Type B pancreatic cell (in vitro differentiated cells): ENCODE measurements at regions not wholly inside any gene's neighbourhood (a gene's known extent, or its start where the extent isn't known, plus 50 kb on each side); places are given as distances from the start of the nearest gene placed in this dataset.

Experiments used
- DNase-seq: peaks from one replicate; pipeline ENCODE4 v3.0.0; 2021; ENCODE audit warnings: mixed read lengths; ENCODE audit not compliant: unreplicated experiment; ENCODE audit errors: extremely low spot score
- H3K27ac Mint-ChIP-seq: 2 replicates; pipeline ENCODE4 v1.8.0; 2021; ENCODE audit warnings: mild to moderate bottlenecking, mixed read lengths
- H3K27me3 Mint-ChIP-seq: 2 replicates; pipeline ENCODE4 v1.8.0; 2021; ENCODE audit warnings: mixed read lengths
- H3K36me3 Mint-ChIP-seq: 2 replicates; pipeline ENCODE4 v1.8.0; 2021; ENCODE audit warnings: mixed read lengths
- H3K4me1 Mint-ChIP-seq: one replicate; pipeline ENCODE4 v1.8.0; 2021; ENCODE audit warnings: mixed read lengths; ENCODE audit not compliant: unreplicated experiment
- H3K4me3 Mint-ChIP-seq: 2 replicates; pipeline ENCODE4 v1.8.0; 2021; ENCODE audit warnings: mild to moderate bottlenecking, mixed read lengths
- H3K9me3 Mint-ChIP-seq: 2 replicates; pipeline ENCODE4 v1.8.0; 2021; ENCODE audit warnings: mixed read lengths
- CTCF ChIP-seq: fragments of 200-600 bp; sonication (generic); conservative IDR thresholded peaks from 2 replicates; pipeline ENCODE4 v1.5.0; 2021; ENCODE audit warnings: antibody characterized with exemption, mild to moderate bottlenecking

GRCh38 chr21:28317177-28317950, 675.3 kb downstream of the LTN1 start:
- Mint-ChIP-seq H3K9me3 (peaks cover 13% of the 10 kb centered on the region), H3K4me1 (no peaks in the 10 kb centered on the region), H3K27me3 (no peaks in the 10 kb centered on the region), H3K27ac (no peak overlapping the region), H3K36me3 (no peaks in the 10 kb centered on the region), H3K4me3 (no peak overlapping the region)
- no peak for DNase-seq
- TF ChIP-seq CTCF, result no peak

- Mint-ChIP-seq H3K27me3 (no peaks in the 10 kb centered on the region), H3K4me1 (no peaks in the 10 kb centered on the region), H3K4me3 (no peak overlapping the region), H3K36me3 (no peaks in the 10 kb centered on the region), H3K27ac (no peak overlapping the region), H3K9me3 (peaks cover 13% of the 10 kb centered on the region)
- TF ChIP-seq CTCF, result no peak
- DNase-seq, result no peak
These were observed 681.1 kb downstream of the LTN1 start for GRCh38 chr21:28311411-28312190.

GRCh38 chr21:28310711-28311110, 682.0 kb downstream of the LTN1 start:
- Mint-ChIP-seq H3K4me3 (no peak overlapping the region), H3K27me3 (no peaks in the 10 kb centered on the region), H3K4me1 (no peaks in the 10 kb centered on the region), H3K27ac (no peak overlapping the region), H3K9me3 (peaks cover 13% of the 10 kb centered on the region), H3K36me3 (no peaks in the 10 kb centered on the region)
- no peak for DNase-seq
- no peak for TF ChIP-seq CTCF

GRCh38 chr21:28310171-28310685, 682.4 kb downstream of the LTN1 start:
- Mint-ChIP-seq H3K4me1 (no peaks in the 10 kb centered on the region), H3K27ac (no peak overlapping the region), H3K9me3 (peaks cover 17% of the 10 kb centered on the region), H3K27me3 (no peaks in the 10 kb centered on the region), H3K4me3 (no peak overlapping the region), H3K36me3 (no peaks in the 10 kb centered on the region)
- TF ChIP-seq CTCF, result no peak
- no peak for DNase-seq

GRCh38 chr21:28309596-28309995, 683.1 kb downstream of the LTN1 start:
- Mint-ChIP-seq H3K4me1 (no peaks in the 10 kb centered on the region), H3K27ac (no peak overlapping the region), H3K4me3 (no peak overlapping the region), H3K9me3 (peaks cover 17% of the 10 kb centered on the region), H3K27me3 (no peaks in the 10 kb centered on the region), H3K36me3 (no peaks in the 10 kb centered on the region)
- no peak for DNase-seq
- TF ChIP-seq CTCF, result no peak
